PC-9 (cell line): ENCODE measurements at regions not wholly inside any gene's neighbourhood (a gene's known extent, or its start where the extent isn't known, plus 50 kb on each side); places are given as distances from the start of the nearest gene placed in this dataset.

Source experiments
- BruUV-seq: library from RNA; stranded (reverse); fragments of 400-500 nt; replicated peaks from 2 replicates; lab custom pipeline; 2021; lab: Mats Ljungman, UMichigan
- CTCF ChIA-PET: fragments of 300-600 bp; sonication (Branson Sonifier 250); formaldehyde crosslinking; loops from one replicate; lab custom pipeline; 2022; ENCODE audit warnings: antibody characterized with exemption; lab: Charles Lee
- POLR2A ChIA-PET: fragments of 300-600 bp; sonication (Branson Sonifier 250); formaldehyde crosslinking; loops from one replicate; lab custom pipeline; 2022; ENCODE audit warnings: antibody characterized with exemption; ENCODE audit not compliant: unreplicated experiment; lab: Charles Lee
- DNase-seq, 2 experiments: peaks; one replicate each; pipeline versions ENCODE4 v3.0.0 to v3.0.0-alpha.2; 2015 to 2022; ENCODE audit warnings: mixed read lengths in 1 of 2
- H2AFZ ChIP-seq: fragments of 200-600 bp; sonication (generic); 2 replicates; pipeline ENCODE4 v1.8.1; 2017; ENCODE audit warnings: antibody characterized with exemption
- H3F3A ChIP-seq: fragments of 200-600 bp; sonication (generic); 2 replicates; pipeline ENCODE4 v1.8.1; 2017; ENCODE audit warnings: antibody characterized with exemption, mild to moderate bottlenecking, low read depth; ENCODE audit not compliant: insufficient read depth
- H3K27ac ChIP-seq: fragments of 200-600 bp; sonication (generic); 2 replicates; pipeline ENCODE4 v1.6.1; 2016; ENCODE audit warnings: mixed run types
- H3K27me3 ChIP-seq: fragments of 200-600 bp; sonication (generic); 2 replicates; pipeline ENCODE4 v1.6.1; 2016; ENCODE audit warnings: low read depth, mixed run types; ENCODE audit not compliant: insufficient read depth
- H3K36me3 ChIP-seq: fragments of 200-600 bp; sonication (generic); 2 replicates; pipeline ENCODE4 v1.6.1; 2016; ENCODE audit warnings: low read depth, mixed run types
- H3K4me1 ChIP-seq: fragments of 200-600 bp; sonication (generic); replicated peaks from 2 replicates; pipeline ENCODE4 v1.6.1; 2016; ENCODE audit warnings: mixed run types; ENCODE audit not compliant: insufficient read depth
- H3K4me2 ChIP-seq: fragments of 200-600 bp; sonication (generic); 2 replicates; pipeline ENCODE4 v1.6.1; 2017; ENCODE audit warnings: mixed run types
- H3K4me3 ChIP-seq: fragments of 200-600 bp; sonication (generic); 2 replicates; pipeline ENCODE4 v1.6.1; 2016; ENCODE audit warnings: mixed run types
- H3K79me2 ChIP-seq: fragments of 200-600 bp; sonication (generic); 2 replicates; pipeline ENCODE4 v1.6.1; 2017; ENCODE audit warnings: low read depth, mixed run types
- H3K9me2 ChIP-seq: fragments of 200-600 bp; sonication (generic); 2 replicates; pipeline ENCODE4 v1.8.1; 2017; ENCODE audit warnings: mild to moderate bottlenecking; ENCODE audit not compliant: insufficient read depth
- H3K9me3 ChIP-seq: fragments of 200-600 bp; sonication (generic); 2 replicates; pipeline ENCODE4 v1.8.1; 2016; ENCODE audit warnings: low read depth; ENCODE audit not compliant: insufficient read depth
- H4K20me1 ChIP-seq: fragments of 200-600 bp; sonication (generic); 2 replicates; pipeline ENCODE4 v1.8.1; 2017; ENCODE audit not compliant: insufficient read depth
- EZH2 ChIP-seq: fragments of 200-600 bp; sonication (generic); IDR thresholded peaks from 2 replicates; pipeline ENCODE4 v1.8.0; 2017; ENCODE audit warnings: antibody characterized with exemption, low read depth
- intact Hi-C: fragments of 100-400 bp; cut with micrococcal nuclease; formaldehyde crosslinking; loops from one replicate; pipeline ENCODE4 v1.10.0; 2022; ENCODE audit not compliant: unreplicated experiment
- TF ChIP-seq, protein P1 (sequence below): fragments of 200-600 bp; sonication (generic); conservative IDR thresholded peaks from 2 replicates; pipeline ENCODE4 v1.6.1; 2017; ENCODE audit warnings: mixed run types, antibody characterized with exemption, mild to moderate bottlenecking, moderate library complexity

DNA sequence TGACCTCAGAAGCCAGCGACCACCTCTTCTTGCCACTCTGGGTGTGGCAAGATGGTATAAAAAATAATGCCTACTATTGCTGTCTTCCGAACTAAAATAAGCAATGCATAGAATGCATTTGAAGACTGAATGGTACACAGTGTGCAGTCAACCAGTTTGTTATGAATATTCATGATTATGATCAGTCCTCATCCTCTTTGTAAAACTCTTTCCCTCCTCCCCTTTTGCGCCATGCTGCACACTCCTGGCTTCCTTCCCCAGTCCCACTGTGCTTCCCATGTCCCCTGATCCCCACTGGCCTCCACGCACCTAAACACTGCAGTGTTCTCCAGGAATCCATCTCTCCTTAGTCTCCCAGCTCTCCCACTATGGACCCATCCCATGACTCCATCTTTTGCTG, 348.0 kb downstream of the SOX9 start:
- H4K20me1 ChIP-seq: no peaks in the 10 kb centered on the region
- peaks cover 50% of the 10 kb centered on the region for H3K4me1 ChIP-seq
- peaks cover 87% of the 10 kb centered on the region for H3K79me2 ChIP-seq
- no peak overlapping the region for H3K4me3 ChIP-seq
- no TSS peak for BruUV-seq
- H3K9me2 ChIP-seq: no peaks in the 10 kb centered on the region
- peaks cover 39% of the 10 kb centered on the region for H3F3A ChIP-seq
- DNase-seq: no peak
- no peaks in the 10 kb centered on the region for H3K36me3 ChIP-seq
- intact Hi-C loops: loop anchor here (5.0 kb wide), 1 partner anchor 197 kb away; no protein-coding TSS in a partner anchor
- no peaks in the 10 kb centered on the region for H3K27me3 ChIP-seq
- H3K9me3 ChIP-seq: no peaks in the 10 kb centered on the region
- peak overlapping the region; percentile 100; the same call in 1 of the 2 replicates for H3K27ac ChIP-seq
- CTCF ChIA-PET: no interaction called here
- TF ChIP-seq EZH2: no peak
- TF ChIP-seq, protein P1, sequence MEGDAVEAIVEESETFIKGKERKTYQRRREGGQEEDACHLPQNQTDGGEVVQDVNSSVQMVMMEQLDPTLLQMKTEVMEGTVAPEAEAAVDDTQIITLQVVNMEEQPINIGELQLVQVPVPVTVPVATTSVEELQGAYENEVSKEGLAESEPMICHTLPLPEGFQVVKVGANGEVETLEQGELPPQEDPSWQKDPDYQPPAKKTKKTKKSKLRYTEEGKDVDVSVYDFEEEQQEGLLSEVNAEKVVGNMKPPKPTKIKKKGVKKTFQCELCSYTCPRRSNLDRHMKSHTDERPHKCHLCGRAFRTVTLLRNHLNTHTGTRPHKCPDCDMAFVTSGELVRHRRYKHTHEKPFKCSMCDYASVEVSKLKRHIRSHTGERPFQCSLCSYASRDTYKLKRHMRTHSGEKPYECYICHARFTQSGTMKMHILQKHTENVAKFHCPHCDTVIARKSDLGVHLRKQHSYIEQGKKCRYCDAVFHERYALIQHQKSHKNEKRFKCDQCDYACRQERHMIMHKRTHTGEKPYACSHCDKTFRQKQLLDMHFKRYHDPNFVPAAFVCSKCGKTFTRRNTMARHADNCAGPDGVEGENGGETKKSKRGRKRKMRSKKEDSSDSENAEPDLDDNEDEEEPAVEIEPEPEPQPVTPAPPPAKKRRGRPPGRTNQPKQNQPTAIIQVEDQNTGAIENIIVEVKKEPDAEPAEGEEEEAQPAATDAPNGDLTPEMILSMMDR: no peak
- H3K4me2 ChIP-seq: no peak overlapping the region
- POLR2A ChIA-PET: no interaction called here
- H2AFZ ChIP-seq: no peak overlapping the region

DNA sequence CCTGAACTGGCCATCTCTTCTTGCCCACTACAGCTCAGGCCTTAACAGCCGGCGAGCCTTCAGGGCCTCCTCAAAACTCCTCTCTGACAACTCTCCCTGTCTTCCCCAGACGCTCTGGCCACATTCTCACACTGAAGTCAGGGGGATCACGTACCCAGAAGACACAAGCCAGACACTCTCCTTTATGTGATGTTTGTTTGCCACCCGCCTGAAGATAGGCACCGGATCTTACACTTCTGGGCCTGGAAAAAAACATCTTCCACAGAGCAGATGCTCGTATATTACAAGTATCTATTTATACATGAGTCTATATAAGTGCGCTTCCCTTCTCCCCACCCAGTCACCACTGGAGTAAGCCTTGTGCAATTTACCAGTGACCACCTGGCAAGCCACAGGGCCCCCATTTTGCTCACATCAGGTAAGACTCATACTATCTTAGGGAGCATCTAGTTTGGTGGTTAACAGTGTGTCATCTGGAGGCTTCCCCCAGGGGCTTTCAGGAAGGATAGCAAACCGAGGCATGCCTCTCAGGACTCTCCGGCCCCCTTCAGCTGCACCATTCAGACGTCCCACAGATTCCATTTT, 349.4 kb downstream of the SOX9 start:
- POLR2A ChIA-PET: no interaction called here
- H3K36me3 ChIP-seq: no peaks in the 10 kb centered on the region
- BruUV-seq: no TSS peak
- H4K20me1 ChIP-seq: no peaks in the 10 kb centered on the region
- no peak overlapping the region for H3K4me3 ChIP-seq
- H3K27me3 ChIP-seq: no peaks in the 10 kb centered on the region
- 0 out of 2 replicates have a peak overlapping the region, but pooled peaks have one; percentile 11 for H3K27ac ChIP-seq
- H3K4me1 ChIP-seq: peaks cover 43% of the 10 kb centered on the region
- no peak overlapping the region for H2AFZ ChIP-seq
- intact Hi-C loops: no loop called here
- H3K9me2 ChIP-seq: no peaks in the 10 kb centered on the region
- CTCF ChIA-PET: no interaction called here
- H3K79me2 ChIP-seq: peaks cover 87% of the 10 kb centered on the region
- no peak for DNase-seq
- H3K4me2 ChIP-seq: no peak overlapping the region
- H3F3A ChIP-seq: peaks cover 40% of the 10 kb centered on the region
- no peaks in the 10 kb centered on the region for H3K9me3 ChIP-seq
- TF ChIP-seq, protein P1: no peak
- no peak for TF ChIP-seq EZH2

- no peak overlapping the region for H3K4me3 ChIP-seq
- H3K36me3 ChIP-seq: no peaks in the 10 kb centered on the region
- BruUV-seq: no TSS peak
- no peak for DNase-seq
- H3K4me1 ChIP-seq: peaks cover 45% of the 10 kb centered on the region
- H3K9me2 ChIP-seq: no peaks in the 10 kb centered on the region
- TF ChIP-seq EZH2: no peak
- TF ChIP-seq, protein P1: no peak
- H3K9me3 ChIP-seq: no peaks in the 10 kb centered on the region
- H3F3A ChIP-seq: peaks cover 42% of the 10 kb centered on the region
- H3K27ac ChIP-seq: no peak overlapping the region
- no peak overlapping the region for H3K4me2 ChIP-seq
- POLR2A ChIA-PET: no interaction called here
- no peaks in the 10 kb centered on the region for H3K27me3 ChIP-seq
- no peaks in the 10 kb centered on the region for H4K20me1 ChIP-seq
- CTCF ChIA-PET: interaction anchor here (0.6 kb wide), 1 partner anchor 14 kb away, joined by 6 read pairs; no protein-coding TSS in a partner anchor
- H3K79me2 ChIP-seq: peaks cover 90% of the 10 kb centered on the region
- no peak overlapping the region for H2AFZ ChIP-seq
- intact Hi-C loops: no loop called here
Measured at GRCh38 chr17:72470734-72471133, 349.9 kb downstream of the SOX9 start.
